ENCODE measurements at regions not wholly inside any gene's neighbourhood (a gene's known extent, or its start where the extent isn't known, plus 50 kb on each side); places are given as distances from the start of the nearest gene placed in this dataset.
"Not testable (repeated sequence)": the region's sequence is repeated elsewhere in the genome, so short reads cannot be mapped to it uniquely, and the experiment has no call there.

- TF ChIP-seq ZFP37 (tag by site-specific recombination; IDR thresholded peaks at IDR 0.05); ZNF768 (tag by site-specific recombination; IDR thresholded peaks at IDR 0.05); KLF9 (tag by site-specific recombination; IDR thresholded peaks at IDR 0.05; ENCODE audit: low read depth); CTCF (tag by site-specific recombination; IDR thresholded peaks at IDR 0.05); ZNF174 (tag by site-specific recombination; IDR thresholded peaks at IDR 0.05); YY1 (tag by site-specific recombination; IDR thresholded peaks at IDR 0.05); GLIS2 (tag by site-specific recombination; IDR thresholded peaks at IDR 0.05): not testable (repeated sequence)
Observed at GRCh38 chr19:28434794-28435193, 778.2 kb downstream of the UQCRFS1 start.
